ENCODE measurements at regions not wholly inside any gene's neighbourhood (a gene's known extent, or its start where the extent isn't known, plus 50 kb on each side); places are given as distances from the start of the nearest gene placed in this dataset.

DNA sequence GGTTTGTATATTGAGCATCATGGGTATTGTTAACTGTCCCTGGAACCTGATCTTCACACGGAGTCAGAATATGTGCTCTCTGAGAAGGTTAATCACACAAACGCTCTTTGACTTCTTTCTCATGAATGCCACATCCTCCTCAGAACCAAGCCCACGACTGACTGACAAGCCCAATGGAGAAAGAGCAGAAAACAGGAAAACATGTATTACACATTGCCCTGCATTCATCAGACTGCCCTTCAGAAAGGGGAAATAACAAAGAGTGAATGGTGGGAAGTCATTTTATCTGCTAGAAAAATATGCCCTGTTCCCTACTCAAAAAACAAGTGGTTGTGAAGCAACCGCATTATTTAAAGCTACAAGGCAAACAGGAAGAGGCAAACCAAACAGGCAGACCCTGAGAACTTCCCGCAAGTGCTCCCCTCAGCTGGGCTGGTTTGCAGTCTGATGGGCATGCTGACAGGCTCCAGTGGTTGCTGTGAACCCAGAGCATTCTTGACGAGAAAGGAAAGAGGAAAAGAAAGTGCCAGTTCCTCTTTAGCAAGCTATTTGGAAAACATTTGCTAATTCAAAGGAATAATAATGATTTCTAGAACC is 172.9 kb upstream of the SETBP1 start:
- TF ChIP-seq, protein P1, sequence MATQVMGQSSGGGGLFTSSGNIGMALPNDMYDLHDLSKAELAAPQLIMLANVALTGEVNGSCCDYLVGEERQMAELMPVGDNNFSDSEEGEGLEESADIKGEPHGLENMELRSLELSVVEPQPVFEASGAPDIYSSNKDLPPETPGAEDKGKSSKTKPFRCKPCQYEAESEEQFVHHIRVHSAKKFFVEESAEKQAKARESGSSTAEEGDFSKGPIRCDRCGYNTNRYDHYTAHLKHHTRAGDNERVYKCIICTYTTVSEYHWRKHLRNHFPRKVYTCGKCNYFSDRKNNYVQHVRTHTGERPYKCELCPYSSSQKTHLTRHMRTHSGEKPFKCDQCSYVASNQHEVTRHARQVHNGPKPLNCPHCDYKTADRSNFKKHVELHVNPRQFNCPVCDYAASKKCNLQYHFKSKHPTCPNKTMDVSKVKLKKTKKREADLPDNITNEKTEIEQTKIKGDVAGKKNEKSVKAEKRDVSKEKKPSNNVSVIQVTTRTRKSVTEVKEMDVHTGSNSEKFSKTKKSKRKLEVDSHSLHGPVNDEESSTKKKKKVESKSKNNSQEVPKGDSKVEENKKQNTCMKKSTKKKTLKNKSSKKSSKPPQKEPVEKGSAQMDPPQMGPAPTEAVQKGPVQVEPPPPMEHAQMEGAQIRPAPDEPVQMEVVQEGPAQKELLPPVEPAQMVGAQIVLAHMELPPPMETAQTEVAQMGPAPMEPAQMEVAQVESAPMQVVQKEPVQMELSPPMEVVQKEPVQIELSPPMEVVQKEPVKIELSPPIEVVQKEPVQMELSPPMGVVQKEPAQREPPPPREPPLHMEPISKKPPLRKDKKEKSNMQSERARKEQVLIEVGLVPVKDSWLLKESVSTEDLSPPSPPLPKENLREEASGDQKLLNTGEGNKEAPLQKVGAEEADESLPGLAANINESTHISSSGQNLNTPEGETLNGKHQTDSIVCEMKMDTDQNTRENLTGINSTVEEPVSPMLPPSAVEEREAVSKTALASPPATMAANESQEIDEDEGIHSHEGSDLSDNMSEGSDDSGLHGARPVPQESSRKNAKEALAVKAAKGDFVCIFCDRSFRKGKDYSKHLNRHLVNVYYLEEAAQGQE (IDR thresholded peaks at IDR 0.05; ENCODE audit: insufficient read depth in 1 of 2, low read depth in 2 of 2, low read length in 2 of 2) = no peak
- TF ChIP-seq POLR2AphosphoS5 (IDR thresholded peaks at IDR 0.05; ENCODE audit: low read depth, low read length) = no peak

Data from PFSK-1 (cell line).